ENCODE measurements at regions not wholly inside any gene's neighbourhood (a gene's known extent, or its start where the extent isn't known, plus 50 kb on each side); places are given as distances from the start of the nearest gene placed in this dataset.
A peak's percentile ranks its signal among the peaks of the same experiment; 100 is the strongest.

DNA sequence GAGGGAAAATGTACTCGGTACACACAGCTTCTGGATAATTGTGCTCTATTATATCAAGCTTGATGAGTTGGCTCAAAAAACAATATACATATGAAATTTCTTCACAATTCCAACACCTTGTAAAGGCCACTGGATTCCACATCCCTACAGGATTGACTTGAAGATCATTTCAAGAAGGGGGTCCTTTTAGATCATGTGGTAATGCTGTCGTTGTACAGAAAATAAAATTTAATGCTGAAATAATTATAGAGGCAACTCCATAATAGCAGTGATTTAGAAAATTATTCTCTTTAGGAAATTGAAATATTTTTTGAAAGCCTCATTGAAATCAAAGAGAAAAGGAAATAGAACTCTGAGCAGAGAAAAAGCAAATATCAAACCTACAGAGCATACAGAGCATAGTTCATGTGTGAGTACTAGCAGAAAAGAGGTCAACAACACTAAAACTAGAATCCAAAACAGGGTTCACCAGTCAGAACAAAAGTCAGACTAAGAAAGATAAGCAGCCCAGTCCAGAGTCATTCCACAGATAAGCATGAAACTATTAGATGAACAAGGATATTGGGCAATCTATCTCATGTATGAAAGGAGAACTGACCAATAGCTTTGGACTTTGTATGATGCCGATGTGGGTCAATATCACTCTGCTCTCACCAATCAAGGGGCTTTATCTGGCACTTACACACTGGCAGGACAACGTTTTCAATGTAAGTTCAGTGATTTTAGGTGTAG, 79.5 kb upstream of the PALMD start:
- no peak for DNase-seq

DNA sequence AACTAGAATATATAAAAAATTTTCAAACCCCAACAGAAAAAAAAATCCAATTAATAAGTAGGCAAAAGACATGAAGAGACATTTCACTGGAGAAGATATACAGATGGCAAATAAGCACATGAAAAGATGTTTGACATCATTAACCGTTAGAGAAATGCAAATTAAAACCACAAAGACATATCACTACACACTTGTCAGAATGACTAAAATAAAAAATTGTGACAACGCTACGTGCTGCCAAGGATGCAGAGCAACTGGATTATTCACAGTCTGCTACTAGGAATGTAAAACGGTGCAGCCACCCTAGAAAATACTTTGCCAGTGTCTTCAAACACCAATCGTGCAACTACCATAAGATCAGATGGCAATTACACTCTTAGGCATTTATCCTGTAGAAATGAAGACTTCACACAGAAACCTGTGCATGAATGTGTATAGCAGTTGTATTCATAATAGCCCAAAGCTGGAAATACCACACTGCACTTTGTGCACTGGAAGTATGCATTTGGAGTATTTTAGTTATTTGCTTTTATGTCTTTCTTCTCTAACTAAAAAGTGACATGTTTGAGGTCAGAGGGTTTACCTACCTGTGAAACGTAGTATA, 75.3 kb upstream of the PALMD start:
- DNase-seq = no peak

DNA sequence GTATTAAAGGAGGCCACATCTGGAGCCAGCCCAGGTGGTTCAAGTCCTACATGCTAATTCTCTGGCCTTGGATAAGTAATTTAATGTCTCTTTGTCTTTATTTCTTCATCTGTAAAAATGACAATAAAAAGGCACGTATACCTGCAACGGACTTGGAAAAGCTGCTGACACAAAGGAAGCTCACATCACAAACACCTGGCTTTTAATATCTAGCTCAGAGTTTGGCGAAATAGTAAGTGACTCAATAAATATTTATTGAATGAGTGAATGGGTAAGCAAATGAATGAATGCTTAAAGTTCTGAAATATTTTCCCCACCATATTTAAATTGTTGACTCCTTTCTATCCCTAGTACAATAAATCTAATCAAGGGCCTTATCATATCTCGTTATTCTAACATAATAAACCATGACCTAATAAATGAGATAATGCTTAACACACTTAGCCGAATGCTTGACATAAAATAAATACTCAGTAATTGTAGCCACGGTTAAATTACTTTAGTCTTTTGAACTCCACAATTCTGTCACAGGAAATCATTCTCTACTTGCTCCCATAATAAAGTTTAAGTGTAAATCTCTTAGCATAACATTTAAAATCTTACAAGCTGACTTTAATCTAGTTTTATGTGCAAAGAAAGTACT, 74.7 kb upstream of the PALMD start:
- no peak for DNase-seq

DNA sequence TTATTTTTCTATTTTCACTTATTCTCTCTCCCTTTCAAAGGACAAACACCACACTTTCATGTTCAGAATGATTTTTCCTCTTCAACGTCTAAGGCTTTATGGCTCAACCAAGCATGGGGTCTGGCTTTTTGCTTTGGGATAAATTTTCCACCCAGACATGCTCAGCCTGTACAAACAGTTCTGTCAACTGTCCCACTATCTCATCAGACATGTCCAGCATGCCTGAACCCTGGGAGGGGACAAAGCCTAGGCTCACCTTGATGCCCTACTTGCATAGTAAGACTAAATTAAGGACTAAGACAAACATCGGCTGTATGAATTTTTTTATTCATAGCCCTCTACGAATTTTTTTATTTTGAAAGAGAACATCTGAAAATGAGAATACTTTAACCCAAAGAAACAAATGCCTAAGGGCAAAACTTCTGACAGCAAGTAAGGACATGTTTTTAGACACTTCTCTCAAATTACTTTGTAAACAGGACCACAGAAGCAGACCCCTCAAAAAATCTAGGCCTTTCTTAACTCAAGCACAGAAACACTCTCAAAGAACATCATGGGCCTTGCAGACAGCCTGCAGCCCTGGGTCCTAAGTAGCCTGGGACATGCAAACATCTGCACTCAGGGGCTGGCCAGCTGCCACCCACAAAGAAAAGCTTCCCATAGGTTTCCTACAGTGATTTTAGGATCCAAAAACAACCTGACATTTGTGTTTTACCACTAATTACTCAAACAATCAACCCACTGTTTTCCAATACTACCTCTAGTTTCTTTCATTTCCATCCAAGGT, 72.3 kb upstream of the PALMD start:
- DNase-seq = peak in 1 of 58 donors; percentile 7

DNA sequence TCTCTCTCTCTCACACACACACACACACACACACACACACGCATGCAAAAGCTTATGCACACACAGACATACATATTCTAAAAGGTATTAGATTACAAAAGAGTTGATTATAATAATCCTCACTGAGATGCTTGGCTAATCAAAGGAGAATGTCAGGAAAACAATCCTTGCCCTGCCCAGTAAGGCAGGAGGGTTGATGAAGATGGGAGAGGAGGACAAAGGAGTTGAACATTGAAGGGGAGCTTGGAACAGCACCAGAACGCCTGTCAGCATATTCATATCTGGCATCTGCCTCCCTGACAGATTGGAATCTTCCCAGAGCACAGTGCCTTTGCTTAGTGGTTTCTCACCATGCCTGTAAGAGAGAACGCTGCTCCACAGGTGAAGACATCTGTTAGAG, 68.6 kb upstream of the PALMD start:
- no peak for DNase-seq

DNA sequence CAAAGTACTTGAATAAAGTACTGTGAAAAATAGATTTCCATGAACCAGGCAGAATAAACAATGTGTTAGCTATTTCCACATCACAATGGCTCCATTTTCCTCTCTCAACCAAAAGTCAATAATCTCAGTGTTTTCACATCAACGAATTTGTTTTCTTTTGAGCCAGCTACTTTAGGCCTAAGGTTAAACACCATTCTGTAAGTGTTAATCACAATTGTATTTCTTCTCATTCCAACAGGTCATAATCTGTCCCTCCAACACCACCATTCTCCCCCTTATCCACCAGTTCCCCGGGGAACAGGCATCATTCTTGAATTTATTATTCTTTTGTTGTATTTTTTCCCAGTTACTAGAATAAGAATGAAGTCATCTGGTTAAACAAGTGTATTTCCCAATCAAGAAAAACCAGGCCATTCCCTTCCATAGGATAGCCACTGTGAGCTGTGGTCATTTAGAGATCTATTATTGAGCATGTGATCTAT, 66.2 kb upstream of the PALMD start:
- no peak for DNase-seq

DNA sequence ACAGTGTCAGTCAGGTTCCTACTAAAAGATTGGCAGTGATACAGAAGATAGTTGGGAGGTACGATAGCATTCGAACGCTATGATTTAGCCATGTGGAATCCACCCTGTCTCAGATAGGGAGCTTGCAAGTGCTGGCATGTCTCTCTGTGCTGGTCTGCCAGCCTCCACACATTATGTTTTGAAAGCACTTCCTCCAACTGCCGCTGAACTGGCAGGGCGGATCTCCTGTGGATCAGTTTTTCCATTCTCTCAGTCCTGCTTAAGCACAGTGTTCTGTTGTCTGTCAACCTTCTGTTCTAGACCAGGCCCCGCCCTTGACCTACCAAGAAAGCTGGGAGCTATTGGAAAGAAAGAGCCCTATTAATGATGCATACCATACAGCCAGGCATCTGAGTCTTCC, 65.5 kb upstream of the PALMD start:
- DNase-seq = peak in 17 of 58 donors; percentile 1 to 39 (median 8)

DNA sequence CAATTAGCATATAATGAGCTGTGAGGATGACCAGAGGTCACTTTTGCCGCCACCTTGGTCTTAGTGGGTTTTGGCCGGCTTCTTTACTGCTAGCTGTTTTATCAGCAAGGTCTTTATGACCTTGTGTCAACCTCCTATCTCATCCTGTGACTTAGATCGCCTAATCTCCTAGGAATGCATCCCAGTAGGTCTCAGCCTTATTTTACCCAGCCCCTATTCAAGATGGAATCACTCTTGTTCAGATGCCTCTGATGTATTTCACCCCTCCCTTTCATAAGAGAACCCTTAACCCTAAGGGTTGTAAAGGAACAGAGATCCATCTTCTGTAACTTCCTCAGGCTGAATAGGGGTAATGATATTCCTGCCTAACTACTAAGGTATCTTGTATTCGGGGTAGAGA, 58.9 kb upstream of the PALMD start:
- no peak for DNase-seq

DNA sequence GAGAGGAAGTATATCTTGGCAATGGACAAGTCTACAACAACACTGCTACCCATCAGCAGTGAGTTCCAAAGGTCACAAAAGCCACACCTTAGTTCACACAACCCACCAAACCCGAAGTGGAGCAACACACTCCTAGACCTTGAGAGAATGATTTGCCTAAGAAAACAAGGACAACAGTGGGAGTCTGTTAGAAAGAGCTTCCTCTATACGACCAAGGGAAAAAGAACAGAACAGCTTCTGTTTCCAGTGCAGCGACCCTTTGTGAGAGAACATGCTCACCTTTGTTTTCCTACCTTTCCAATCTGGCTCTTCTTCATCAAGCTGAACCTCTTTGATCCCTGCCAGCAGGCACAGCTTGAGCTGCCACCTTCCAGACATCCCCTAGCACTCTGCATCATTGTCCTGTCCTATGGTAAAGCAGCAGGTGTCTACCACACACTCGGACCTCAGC, 56.7 kb upstream of the PALMD start:
- no peak for DNase-seq

DNA sequence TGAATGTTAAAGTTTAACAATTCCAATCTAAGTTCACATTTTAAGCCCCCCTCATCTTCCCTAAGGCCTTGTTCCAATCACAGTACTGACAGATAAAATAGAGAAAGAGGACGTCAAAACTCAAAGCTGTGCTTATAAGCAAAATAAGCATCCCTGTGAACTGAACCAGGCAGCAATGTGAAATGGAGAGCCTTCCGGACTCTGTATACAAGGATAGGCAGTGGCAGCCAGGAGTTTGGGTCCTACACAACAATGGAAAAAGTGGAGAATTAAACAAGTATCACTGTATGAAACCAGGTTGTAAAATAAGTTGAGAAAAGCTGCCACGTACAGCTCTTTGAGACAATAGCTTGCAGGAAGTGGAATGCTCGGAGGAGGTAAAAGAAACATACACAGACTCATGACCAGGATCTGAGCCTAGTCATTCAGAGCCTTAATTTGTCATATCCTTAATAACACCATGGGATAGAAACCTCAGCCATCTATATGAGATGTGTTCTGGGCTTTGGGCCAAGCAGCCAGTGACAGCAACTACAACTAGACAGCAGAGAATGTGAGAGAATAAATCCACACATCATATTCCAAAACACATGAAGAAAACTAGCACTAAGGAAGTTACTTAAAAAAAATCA, 55.2 kb upstream of the PALMD start:
- peak in 25 of 58 donors; percentile 1 to 52 (median 17) for DNase-seq

DNA sequence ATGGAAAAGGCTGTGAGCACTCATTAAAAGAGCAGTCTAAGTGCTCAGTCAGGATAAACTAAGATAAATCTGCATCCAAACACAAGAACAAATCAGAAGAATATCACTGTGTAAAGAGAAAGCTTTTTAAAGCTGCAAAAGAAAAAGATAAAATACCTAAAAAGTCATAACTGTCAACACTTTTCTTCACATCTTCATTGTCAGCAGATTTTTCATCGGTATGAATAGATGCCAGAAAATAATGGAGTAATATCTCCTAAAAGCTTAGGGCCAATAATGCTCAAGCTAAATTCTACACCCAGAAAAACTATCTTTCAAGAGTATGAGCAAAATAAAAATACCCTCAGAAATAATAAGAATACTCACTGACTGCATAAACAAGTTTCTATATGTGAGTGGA, 54.0 kb upstream of the PALMD start:
- no peak for DNase-seq

DNA sequence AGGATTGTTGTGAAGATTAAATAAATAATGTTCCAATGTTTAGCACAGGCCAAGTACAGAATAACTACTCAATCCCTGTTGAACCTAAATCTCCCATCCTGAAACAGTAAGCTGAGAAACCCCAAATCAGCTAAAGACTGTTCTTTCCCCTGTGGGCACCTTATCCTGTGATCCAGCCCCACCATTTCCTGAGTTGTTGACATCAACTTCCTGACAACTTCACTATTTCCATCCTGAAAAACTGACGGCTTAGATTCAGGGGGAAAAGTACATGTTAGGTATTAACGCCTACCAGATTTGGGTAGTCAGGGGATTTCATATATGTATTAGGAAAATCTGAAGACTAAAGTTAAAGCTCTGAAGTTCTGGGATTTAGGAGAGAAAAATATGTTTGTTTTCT, 51.7 kb upstream of the PALMD start:
- DNase-seq = no peak

DNA sequence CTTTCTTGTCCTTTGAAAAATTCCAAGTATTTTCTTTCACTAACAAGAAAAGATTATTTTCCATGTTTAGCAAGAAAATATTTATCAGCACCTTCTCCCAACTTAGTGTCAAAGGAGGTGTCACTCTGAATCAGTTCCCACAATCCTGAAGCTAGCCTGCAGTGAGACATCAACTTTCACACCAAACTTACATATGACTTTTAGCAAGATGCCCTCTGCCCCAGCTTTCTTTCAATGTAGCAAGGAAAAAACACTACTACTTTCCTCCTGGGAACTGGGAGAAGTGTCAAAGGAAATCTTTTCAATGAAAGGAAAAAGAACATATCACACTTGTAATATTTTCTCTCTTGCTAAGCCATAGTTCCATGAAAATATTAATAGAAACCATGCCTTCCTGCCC, 50.9 kb upstream of the PALMD start:
- DNase-seq = no peak

DNA sequence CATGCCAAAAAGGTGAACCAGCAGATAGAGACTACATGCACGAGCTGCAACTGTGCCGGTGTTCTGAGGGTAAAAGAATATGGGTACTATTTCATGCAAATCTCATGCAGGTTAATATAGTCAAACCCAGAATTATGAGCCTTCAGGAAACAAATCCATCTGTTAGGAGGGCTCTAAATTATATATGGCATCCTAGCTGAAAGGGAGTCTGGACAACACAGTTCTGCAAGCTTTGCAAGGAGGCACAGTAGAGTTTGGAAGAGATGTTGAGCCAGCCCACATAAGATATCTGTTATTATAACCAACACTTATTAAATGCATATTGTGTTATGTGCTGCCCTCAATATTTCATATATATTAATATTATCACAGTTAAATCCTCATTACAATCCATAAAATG, 50.5 kb upstream of the PALMD start:
- no peak for DNase-seq
